ENCODE measurements at regions not wholly inside any gene's neighbourhood (a gene's known extent, or its start where the extent isn't known, plus 50 kb on each side); places are given as distances from the start of the nearest gene placed in this dataset.

DNA sequence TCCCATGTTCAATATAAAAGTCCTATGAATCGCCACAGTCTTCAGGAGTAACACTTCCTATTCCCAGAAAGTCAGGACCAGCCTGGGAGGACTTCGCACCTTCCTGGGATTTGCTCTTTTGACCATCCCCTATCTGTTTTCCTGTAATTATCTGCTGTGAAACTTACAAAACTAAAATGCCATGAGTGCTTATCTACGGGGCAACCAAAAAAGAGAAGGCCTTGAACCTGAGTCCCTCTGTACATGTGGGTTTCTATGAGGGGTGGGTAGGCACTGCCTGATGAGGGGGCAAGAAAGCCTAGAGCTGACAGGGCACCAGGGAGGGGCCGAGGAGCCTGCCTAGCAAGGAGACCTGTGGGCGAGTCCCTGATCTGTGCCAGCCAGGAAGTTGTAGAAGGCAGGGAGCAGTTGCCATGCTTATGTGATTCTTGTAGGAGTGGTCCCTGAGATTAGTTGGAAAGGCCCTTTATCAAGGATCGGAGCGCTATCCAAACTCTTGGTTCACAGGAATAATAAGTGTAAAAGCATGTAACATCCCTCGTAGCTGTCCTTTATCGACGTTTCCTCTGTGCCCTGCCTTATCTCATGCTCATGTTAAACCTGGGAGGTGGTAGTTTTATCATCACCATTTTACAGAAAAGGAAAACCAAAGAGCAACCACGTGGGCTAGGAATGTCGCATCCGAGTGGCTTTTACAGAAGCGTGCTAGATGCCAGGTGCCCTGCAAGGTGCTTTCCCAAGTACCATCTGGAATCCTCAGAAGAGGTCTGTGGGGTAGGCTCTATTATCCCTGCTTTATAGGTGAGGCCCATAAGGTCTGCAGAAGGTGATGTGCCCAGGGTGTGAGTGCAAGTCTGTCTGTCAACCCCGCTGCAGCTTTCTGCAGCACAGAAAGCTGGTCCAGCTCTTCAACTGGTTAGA, 111.8 kb downstream of the B3GNT2 start:
- H3K27ac ChIP-seq (ENCODE audit: low read length) = no peak overlapping the region
- no peaks in the 10 kb centered on the region for H3K9me3 ChIP-seq (ENCODE audit: insufficient read depth, low read depth, low read length)
- H3K4me1 ChIP-seq (ENCODE audit: insufficient read depth, low read length) = peaks cover 15% of the 10 kb centered on the region
- no peaks in the 10 kb centered on the region for H3K27me3 ChIP-seq (ENCODE audit: insufficient read depth, low read length)
- no peak overlapping the region for H3K4me3 ChIP-seq (ENCODE audit: low read length)
- H3K36me3 ChIP-seq (ENCODE audit: insufficient read depth, low read depth, low read length) = no peaks in the 10 kb centered on the region
- no peak overlapping the region for H3K9ac ChIP-seq (ENCODE audit: low read depth, low read length)

DNA sequence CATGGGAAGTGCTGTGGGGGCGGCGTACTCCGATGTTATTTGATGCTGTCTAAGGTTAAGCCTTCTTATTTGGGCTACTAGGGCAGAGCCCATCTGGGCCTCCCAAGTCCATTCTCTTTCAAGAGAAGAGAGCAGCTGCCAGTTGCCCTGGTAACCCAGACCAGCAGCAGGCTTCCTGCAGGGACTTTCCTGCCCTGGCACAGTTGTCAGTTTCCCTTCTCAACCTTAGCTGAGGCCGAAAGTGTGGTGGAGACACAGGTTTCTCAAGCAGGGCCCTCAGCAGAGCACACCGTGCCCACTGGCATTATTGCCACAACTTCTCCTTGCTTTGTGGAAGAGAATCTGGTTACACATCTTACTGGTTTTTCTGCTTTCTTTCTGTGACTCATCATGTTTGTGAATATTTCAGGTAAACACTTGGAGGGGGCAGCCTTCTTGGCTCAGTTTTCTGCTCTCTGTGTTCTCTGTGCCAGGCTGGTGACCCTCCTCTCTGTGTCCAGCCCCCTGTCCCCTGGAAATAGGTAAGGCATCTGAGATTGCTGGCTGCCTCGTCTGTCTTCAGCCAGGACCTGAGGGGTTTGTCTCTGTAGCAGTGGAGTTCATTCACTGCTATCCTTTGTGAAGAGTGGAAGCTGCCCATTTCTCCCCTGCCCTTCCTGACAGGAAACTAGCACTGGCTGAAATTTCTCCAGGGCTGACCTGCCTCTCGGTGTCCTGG, 111.0 kb downstream of the B3GNT2 start:
- Histone ChIP-seq H3K27ac (ENCODE audit: low read length) (no peak overlapping the region), H3K9me3 (ENCODE audit: insufficient read depth, low read depth, low read length) (no peaks in the 10 kb centered on the region), H3K9ac (ENCODE audit: low read depth, low read length) (no peak overlapping the region), H3K27me3 (ENCODE audit: insufficient read depth, low read length) (no peaks in the 10 kb centered on the region), H3K4me3 (ENCODE audit: low read length) (no peak overlapping the region), H3K36me3 (ENCODE audit: insufficient read depth, low read depth, low read length) (no peaks in the 10 kb centered on the region), H3K4me1 (ENCODE audit: insufficient read depth, low read length) (peaks cover 15% of the 10 kb centered on the region)

DNA sequence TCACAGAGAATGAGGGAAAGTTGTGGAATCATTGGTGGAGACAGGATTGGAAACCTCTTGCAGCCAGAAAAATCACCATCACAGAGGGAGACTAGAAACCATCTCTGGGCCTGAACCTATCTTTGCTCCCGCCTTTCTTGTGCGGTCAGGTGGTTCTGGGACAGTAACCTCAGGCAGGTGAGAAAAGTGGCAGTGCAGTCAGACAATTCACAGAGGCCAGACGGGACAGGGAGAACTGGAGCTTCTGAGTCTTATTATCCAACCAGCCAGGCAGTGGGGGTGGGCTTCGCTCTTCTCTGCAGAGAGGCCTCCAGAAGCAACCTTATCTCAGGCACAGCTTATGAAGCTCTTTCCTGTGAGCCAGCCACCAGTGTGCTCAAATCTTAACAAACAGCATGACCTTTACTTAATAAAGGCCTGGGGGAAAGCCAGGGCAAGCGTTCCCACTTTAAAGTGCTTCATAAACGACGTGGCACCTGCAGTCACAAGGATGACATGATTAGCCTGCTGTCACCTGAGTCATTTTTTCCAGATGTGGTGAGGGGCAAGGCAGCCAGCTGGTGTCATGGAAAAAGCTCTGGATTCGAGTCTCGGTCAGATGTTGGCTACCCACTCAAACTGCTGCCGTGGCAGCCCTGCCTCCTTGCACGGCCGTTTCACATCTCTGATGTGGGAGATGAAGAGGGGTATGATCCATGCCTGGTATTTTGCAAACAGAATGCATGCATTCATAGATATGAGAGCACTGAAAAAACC, 109.7 kb downstream of the B3GNT2 start:
- H3K27me3 ChIP-seq (ENCODE audit: insufficient read depth, low read length) = no peaks in the 10 kb centered on the region
- H3K9ac ChIP-seq (ENCODE audit: low read depth, low read length) = no peak overlapping the region
- peaks cover 15% of the 10 kb centered on the region for H3K4me1 ChIP-seq (ENCODE audit: insufficient read depth, low read length)
- H3K9me3 ChIP-seq (ENCODE audit: insufficient read depth, low read depth, low read length) = no peaks in the 10 kb centered on the region
- H3K27ac ChIP-seq (ENCODE audit: low read length) = no peak overlapping the region
- no peaks in the 10 kb centered on the region for H3K36me3 ChIP-seq (ENCODE audit: insufficient read depth, low read depth, low read length)
- H3K4me3 ChIP-seq (ENCODE audit: low read length) = no peak overlapping the region

DNA sequence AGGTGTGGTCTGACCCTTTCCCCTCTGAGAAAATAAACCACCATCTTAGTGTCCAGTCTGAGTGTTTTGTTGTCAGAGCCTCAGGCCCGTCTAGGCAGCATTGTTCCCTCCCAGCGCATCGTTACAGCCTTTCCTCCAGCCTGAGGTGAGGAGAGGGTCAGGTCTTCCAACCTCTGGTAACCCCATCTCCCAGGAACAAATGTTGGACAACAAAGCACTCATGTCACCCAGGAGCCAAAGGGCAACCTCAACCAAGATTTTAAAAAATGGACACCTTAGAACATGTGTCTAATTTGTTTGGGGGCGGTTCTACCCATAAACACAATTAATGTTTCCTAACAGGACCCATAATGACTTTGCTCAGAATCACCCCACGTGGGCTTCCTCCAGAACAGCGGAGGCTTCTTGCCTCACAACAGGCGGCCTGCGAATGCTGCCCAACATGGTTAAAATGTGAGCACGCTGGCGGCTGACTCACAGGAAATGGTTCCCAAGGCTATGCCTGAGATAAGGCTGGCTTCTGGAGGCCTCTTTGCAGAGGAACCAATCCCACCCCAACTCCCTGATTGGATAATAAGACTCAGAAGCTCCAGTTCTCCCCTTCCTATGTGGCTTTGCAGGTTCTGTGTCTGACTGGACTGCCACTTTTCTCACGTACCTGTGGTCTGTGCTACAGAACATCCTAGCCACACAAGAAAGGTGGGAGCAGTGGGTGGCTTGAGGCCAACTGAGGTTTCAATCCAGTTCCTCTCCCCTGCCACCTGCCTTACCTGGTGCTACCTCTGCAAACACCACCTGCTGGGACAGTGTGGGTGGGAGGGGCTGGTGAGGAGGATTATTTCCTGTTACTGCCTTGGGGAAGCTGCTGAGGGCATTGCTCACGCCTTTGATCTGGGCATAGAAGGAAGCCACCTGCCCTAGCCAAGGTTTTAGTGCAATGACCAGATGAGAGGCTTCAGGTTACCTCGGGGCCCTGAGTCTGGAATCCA, 108.8 kb downstream of the B3GNT2 start:
- H3K27ac ChIP-seq (ENCODE audit: low read length) = no peak overlapping the region
- H3K36me3 ChIP-seq (ENCODE audit: insufficient read depth, low read depth, low read length) = no peaks in the 10 kb centered on the region
- H3K4me1 ChIP-seq (ENCODE audit: insufficient read depth, low read length) = peaks cover 14% of the 10 kb centered on the region
- no peaks in the 10 kb centered on the region for H3K27me3 ChIP-seq (ENCODE audit: insufficient read depth, low read length)
- no peaks in the 10 kb centered on the region for H3K9me3 ChIP-seq (ENCODE audit: insufficient read depth, low read depth, low read length)
- H3K4me3 ChIP-seq (ENCODE audit: low read length) = no peak overlapping the region
- H3K9ac ChIP-seq (ENCODE audit: low read depth, low read length) = no peak overlapping the region

DNA sequence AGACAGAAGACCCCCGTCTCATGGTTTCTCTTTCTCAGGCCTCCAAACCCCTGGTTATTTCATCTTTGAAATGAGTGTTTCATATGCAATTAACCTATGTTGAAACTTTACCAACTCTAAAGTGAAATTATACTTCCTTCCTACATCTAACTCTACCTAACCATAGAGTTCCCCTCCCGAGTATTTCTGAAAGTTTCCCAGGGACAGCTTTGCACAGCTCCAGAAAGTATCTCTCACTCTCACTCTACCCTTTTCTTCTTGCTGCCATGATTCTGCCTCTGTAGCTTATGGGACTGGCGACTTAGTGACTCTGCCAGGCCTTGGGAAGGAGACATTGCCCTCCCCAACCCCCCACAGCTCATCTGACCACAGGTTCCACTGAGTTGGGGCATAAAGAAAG, 107.9 kb downstream of the B3GNT2 start:
- Histone ChIP-seq H3K4me1 (ENCODE audit: insufficient read depth, low read length) (peaks cover 7% of the 10 kb centered on the region; the same call in 1 of the 2 replicates), H3K9ac (ENCODE audit: low read depth, low read length) (no peak overlapping the region)

DNA sequence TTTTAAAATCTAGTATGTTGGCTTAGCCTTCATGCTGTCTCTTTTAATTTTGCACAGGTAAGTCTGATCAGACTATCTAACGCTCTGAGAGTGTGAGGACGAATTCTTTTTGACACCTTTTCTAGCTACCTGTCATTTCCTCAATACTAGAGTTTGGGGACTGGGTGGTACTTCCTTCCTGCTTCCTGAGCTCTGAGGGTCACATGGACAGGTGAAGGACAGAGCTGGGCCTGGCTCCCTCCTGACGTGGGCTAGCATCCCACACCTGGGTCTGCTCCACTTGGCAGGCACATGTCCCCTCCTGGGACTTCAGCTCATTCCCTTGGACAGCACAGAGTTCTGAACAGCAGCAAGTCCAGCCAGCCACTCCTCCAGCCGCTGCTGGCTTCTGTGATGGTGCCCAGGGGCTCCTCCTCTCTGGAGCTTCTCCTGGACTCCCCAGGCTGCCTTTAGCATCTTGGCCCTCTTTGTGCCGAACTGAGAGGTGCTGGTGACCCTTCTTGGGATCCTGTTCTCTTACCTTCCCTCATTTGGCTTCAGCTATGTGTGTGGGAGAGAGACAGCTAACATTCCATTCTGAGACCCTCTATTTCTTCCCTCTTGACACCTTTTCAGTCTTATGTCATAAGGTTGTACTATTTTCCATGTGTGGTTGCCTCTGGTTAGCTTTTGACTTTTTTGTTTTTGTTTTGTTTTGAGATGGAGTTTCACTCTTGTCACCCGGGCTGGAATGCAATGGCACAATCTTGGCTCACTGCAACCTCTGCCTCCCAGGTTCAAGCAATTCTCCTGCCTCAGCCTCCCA, 106.9 kb downstream of the B3GNT2 start:
- no peak overlapping the region for H3K4me3 ChIP-seq (ENCODE audit: low read length)
- H3K9ac ChIP-seq (ENCODE audit: low read depth, low read length) = no peak overlapping the region
- no peak overlapping the region for H3K27ac ChIP-seq (ENCODE audit: low read length)
- H3K4me1 ChIP-seq (ENCODE audit: insufficient read depth, low read length) = peaks cover 7% of the 10 kb centered on the region; the same call in 1 of the 2 replicates
- H3K36me3 ChIP-seq (ENCODE audit: insufficient read depth, low read depth, low read length) = no peaks in the 10 kb centered on the region
- no peaks in the 10 kb centered on the region for H3K9me3 ChIP-seq (ENCODE audit: insufficient read depth, low read depth, low read length)
- no peaks in the 10 kb centered on the region for H3K27me3 ChIP-seq (ENCODE audit: insufficient read depth, low read length)

More for the DNA sequence above, 107.9 kb downstream of the B3GNT2 start:
- Histone ChIP-seq H3K36me3 (ENCODE audit: insufficient read depth, low read depth, low read length) (no peaks in the 10 kb centered on the region), H3K27ac (ENCODE audit: low read length) (no peak overlapping the region), H3K9me3 (ENCODE audit: insufficient read depth, low read depth, low read length) (no peaks in the 10 kb centered on the region), H3K27me3 (ENCODE audit: insufficient read depth, low read length) (no peaks in the 10 kb centered on the region), H3K4me3 (ENCODE audit: low read length) (no peak overlapping the region)

DNA sequence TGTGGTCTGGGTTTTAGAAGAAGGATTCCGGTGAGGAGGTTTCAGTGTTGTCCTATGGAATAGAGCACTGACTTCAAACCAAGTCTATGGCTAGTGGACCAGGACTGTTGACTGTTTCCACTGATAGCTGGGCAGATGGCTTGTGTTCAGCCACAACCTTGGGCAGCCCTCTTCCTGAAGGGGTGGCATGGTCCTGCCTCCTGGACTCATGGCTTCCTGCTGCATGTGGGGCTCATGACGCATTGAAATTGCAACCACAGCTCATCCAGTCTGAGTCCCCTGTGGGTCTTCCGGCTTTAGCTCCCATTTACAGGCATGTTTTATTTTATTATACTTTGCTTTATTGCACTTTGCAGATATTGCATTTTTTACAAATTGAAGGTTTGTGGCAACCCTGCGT, 105.0 kb downstream of the B3GNT2 start:
- Histone ChIP-seq H3K4me1 (ENCODE audit: insufficient read depth, low read length) (peaks cover 7% of the 10 kb centered on the region; the same call in 1 of the 2 replicates), H3K36me3 (ENCODE audit: insufficient read depth, low read depth, low read length) (no peaks in the 10 kb centered on the region), H3K27me3 (ENCODE audit: insufficient read depth, low read length) (no peaks in the 10 kb centered on the region), H3K27ac (ENCODE audit: low read length) (no peak overlapping the region), H3K4me3 (ENCODE audit: low read length) (no peak overlapping the region), H3K9me3 (ENCODE audit: insufficient read depth, low read depth, low read length) (no peaks in the 10 kb centered on the region), H3K9ac (ENCODE audit: low read depth, low read length) (no peak overlapping the region)

DNA sequence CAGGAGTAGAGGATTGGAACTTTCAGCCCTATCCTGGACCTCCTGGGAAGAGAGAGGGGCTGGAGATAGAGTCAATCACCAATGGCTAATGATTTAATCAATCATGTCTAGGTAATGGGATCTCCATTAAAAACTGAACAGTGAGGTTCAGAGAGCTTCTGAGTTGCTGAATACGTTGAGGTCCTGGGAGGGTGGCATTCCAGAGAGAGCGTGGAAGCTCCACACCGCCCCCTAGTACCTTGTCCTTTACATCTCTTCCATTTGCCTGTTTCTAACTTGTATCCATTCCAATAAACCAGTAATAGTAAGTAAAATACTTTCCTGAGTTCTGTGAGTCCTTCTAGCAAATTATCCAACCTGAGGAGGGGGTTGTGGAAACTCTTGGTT, 101.7 kb downstream of the B3GNT2 start:
- no peak overlapping the region for H3K9ac ChIP-seq (ENCODE audit: low read depth, low read length)
- H3K27me3 ChIP-seq (ENCODE audit: insufficient read depth, low read length) = no peaks in the 10 kb centered on the region
- H3K4me3 ChIP-seq (ENCODE audit: low read length) = no peak overlapping the region
- no peaks in the 10 kb centered on the region for H3K9me3 ChIP-seq (ENCODE audit: insufficient read depth, low read depth, low read length)
- H3K36me3 ChIP-seq (ENCODE audit: insufficient read depth, low read depth, low read length) = no peaks in the 10 kb centered on the region
- no peak overlapping the region for H3K27ac ChIP-seq (ENCODE audit: low read length)
- no peaks in the 10 kb centered on the region; the same call in 1 of the 2 replicates for H3K4me1 ChIP-seq (ENCODE audit: insufficient read depth, low read length)

DNA sequence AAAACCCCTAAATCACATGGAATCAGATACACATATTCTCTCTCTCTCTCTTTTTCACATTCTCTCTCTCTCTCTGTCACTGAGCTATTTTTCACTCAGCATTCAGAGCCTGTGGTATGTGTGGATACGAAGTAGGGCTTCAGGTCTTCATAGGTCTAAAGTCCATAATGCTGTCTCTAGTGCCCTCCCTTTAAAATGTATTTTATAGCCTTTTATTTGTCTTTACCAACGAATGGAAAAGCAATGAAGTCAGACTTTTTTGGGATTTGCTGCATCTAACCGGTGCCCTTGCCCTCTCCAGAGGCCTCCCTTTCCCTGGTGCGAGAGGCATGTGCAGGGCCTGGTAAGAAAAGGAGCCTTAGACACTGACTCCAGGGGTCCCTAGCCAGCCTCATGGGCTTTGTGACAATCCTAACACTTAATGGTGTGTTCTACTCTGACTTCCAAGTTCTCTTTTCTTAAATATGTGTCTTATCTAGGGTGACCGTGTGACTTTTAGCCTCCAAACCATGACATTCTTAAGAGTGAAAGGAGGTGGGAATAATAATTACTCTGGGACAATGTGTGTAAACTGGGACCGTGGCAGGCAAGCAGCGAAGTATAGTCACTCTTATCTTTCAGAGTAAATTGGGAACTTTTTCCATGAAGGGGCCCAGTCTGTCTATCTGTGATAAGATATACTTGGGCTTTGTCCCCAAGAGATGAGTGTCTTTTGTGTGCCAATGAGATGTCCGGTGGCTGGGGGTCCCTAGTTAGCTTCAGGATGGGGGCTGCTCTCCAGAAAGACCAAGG, 101.1 kb downstream of the B3GNT2 start:
- Histone ChIP-seq H3K4me1 (ENCODE audit: insufficient read depth, low read length) (no peaks in the 10 kb centered on the region; the same call in 1 of the 2 replicates), H3K27ac (ENCODE audit: low read length) (no peak overlapping the region), H3K27me3 (ENCODE audit: insufficient read depth, low read length) (no peaks in the 10 kb centered on the region), H3K9me3 (ENCODE audit: insufficient read depth, low read depth, low read length) (no peaks in the 10 kb centered on the region), H3K4me3 (ENCODE audit: low read length) (no peak overlapping the region), H3K36me3 (ENCODE audit: insufficient read depth, low read depth, low read length) (no peaks in the 10 kb centered on the region), H3K9ac (ENCODE audit: low read depth, low read length) (no peak overlapping the region)

Data from iPS-20b (cell line).